ENCODE measurements at regions not wholly inside any gene's neighbourhood (a gene's known extent, or its start where the extent isn't known, plus 50 kb on each side); places are given as distances from the start of the nearest gene placed in this dataset.
"Not testable (repeated sequence)": the region's sequence is repeated elsewhere in the genome, so short reads cannot be mapped to it uniquely, and the experiment has no call there.

GRCh38 chr2:187610450-187610849 lies 56.2 kb upstream of the TFPI start:
- DNase-seq = not testable (repeated sequence)

DNA sequence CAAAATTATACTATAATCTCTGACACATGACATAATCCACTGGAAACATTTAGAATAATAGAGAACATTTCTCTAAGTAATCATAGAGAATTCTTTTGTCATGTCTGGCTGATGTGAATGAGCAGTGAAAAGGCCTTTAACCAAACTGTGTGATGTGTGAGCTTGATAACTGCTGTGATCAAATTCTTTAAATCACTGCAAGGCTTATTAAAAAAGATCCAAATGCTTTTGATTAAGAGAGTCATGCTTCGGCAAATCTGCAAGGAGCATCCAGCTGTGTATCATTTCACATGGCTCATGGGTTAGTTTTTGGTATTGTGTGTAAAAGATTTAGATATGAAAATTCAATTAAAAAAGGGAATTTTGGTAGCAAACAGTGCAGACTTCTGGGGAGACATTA lies 58.6 kb upstream of the TFPI start:
- DNase-seq = no peak

- DNase-seq = no peak
Observed at GRCh38 chr2:187614756-187615155, 60.5 kb upstream of the TFPI start.

DNA sequence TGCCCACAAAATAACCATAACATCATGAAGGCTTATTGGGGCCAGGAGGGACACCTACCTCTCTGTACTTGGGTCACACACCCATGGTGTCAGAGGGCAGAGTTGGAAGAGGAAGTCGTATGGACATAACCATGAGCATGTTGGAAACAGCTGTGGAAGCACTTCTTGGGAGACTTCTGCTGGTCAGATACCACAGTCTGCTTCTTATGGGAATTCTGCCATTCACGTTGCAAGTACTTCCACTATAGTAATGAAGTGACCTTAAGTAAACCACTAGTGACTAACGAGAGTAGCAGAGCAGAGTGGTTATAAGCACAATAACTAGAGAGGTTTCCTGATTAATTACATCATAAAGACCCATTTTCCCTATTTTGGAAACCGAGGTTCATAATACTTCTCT lies 61.1 kb upstream of the TFPI start:
- DNase-seq = no peak

GRCh38 chr2:187615902-187616301 lies 61.7 kb upstream of the TFPI start:
- no peak for DNase-seq

GRCh38 chr2:187617120-187617519 lies 62.9 kb upstream of the TFPI start:
- DNase-seq = no peak

DNA sequence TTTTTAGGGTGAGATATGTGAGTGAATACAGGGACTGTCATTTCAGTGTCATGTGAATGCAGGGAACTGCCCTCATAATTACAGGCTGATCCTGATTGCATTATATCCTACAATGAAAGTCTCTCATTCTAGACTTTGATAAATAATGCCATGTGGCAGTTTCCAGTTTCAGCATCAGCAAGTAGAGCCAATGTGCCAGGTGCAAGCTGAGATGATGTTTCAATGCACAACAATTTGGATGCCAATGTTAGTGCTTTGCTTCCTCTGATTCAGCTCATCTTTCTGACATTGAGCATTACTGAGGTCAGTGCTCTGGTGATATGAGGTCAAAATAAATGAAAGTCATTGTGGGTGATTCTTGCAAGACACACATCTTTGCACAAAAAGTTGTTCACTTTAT lies 63.7 kb upstream of the TFPI start:
- DNase-seq = peak in 1 of 2 donors; percentile 3

DNA sequence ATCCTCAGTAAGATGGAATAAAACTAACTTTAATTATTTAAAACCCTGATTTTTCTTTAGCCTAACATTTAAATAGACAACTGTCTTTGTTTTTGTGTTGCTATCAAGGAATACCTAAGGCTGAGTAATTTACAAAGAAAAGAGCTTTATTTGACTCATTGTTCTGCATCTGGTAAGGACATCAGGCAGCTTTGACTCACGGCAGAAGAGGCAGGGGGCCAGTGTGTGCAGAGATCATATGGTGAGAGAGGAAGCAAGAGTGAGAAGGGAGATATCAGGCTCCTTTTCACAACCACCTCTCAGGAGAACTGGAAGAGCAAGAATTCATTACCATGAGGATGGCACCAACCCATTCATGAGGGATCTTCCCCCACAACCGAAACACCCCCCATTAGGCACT lies 64.6 kb upstream of the TFPI start:
- no peak for DNase-seq

GRCh38 chr2:187627153-187627552 lies 72.9 kb upstream of the TFPI start:
- no peak for DNase-seq

GRCh38 chr2:187636731-187637391 lies 82.6 kb upstream of the TFPI start:
- not testable (repeated sequence) for DNase-seq

DNA sequence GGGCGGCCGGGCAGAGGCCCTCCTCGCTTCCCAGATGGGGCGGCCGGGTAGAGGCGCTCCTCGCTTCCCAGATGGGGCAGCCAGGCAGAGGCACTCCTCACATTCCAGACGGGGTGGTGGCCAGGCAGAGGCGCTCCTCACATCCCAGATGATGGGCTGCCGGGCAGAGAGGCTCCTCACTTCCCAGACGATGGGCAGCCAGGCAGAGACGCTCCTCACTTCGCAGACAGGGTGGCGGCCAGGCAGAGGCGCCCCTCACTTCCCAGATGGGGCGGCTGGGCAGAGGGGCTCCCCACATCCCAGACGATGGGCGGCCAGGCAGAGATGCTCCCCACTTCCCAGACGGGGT lies 83.1 kb upstream of the TFPI start:
- DNase-seq = not testable (repeated sequence)

- DNase-seq = not testable (repeated sequence)
Observed at GRCh38 chr2:187637771-187638170, 83.5 kb upstream of the TFPI start.

DNA sequence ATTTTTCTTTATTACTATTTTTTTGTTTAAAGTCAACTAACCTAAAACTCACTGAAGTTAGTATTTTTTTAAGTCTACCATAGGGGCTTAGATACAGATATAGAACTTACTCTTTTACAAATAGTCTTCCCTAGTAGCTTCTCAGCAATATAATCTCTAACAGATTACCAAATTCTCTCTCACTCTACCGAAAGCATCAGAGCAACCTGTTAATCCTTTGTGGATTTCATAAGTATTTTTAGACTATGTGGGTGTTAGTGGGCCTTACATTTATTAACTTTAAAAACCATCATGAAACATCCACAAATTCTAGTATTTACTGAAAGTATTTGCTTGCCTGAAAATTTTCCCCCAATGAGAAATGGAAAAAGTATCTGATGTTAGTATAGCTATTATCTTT lies 84.6 kb upstream of the TFPI start:
- DNase-seq = no peak

- DNase-seq = no peak
Observed at GRCh38 chr2:187640926-187641510, 86.8 kb upstream of the TFPI start.

- DNase-seq = no peak
Observed at GRCh38 chr2:187642498-187642897, 88.3 kb upstream of the TFPI start.

- no peak for DNase-seq
Observed at GRCh38 chr2:187644486-187644885, 90.3 kb upstream of the TFPI start.

- no peak for DNase-seq
Observed at GRCh38 chr2:187644981-187645380, 90.7 kb upstream of the TFPI start.

DNA sequence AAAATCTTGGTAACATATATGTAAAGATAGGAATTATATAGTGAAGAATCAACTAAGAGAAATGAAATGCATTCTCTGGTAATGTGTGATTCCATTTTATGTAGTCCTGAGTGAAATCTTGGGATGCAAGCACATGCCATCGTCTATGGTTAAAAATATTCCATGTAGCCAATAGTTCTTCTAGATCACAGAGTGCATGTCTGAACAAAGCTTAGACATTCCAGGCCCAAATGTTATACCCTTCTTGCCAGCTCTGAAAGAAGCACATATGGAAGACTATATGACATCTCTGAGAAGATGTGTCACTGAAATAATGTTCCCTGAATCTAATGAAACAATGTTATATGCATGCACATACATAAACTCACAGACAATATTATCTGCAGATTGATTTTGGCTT lies 92.3 kb upstream of the TFPI start:
- DNase-seq = no peak

GRCh38 chr2:187654535-187654934 lies 100.3 kb upstream of the TFPI start:
- no peak for DNase-seq

DNA sequence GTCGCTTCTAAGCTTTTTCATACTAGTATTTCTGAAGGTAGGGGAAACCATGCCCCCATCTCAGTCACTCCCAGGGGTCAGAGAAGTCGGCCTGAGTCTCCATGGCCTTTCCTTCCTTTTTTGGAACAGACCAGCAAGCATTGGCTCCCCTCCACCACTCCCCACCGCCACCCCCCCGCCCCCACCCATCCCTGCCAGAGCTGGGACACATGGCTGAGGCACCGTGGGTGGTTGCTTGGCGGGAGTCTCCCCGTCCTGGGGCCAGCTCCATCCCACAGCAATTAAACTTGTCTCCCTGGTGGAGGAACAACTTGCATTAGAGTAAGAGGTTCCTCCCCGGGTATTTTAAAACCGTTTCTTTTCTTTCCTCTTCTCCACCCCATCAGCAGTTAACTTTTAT lies 100.8 kb upstream of the TFPI start:
- DNase-seq = no peak

- DNase-seq = no peak
Observed at GRCh38 chr2:187656123-187656522, 101.9 kb upstream of the TFPI start.

- no peak for DNase-seq
Observed at GRCh38 chr2:187658952-187659525, 104.8 kb upstream of the TFPI start.

GRCh38 chr2:187676050-187676449 lies 121.8 kb upstream of the TFPI start:
- not testable (repeated sequence) for DNase-seq

- DNase-seq = no peak
Observed at GRCh38 chr2:187679454-187679853, 125.2 kb upstream of the TFPI start.

GRCh38 chr2:187684174-187684573 lies 129.9 kb upstream of the TFPI start:
- no peak for DNase-seq
